Hippocampal formation (tissue), 2 donors: ENCODE measurements at regions not wholly inside any gene's neighbourhood (a gene's known extent, or its start where the extent isn't known, plus 50 kb on each side); places are given as distances from the start of the nearest gene placed in this dataset.

Experiments used
- DNase-seq, 2 donors: peaks; one replicate each; lab custom pipeline; 2025; lab: John Stamatoyannopoulos, UW

GRCh38 chr9:118577121-118577520, 792.1 kb downstream of the BRINP1 start:
- DNase-seq, result no peak

GRCh38 chr9:118578467-118578866, 790.8 kb downstream of the BRINP1 start:
- DNase-seq, result no peak

DNA sequence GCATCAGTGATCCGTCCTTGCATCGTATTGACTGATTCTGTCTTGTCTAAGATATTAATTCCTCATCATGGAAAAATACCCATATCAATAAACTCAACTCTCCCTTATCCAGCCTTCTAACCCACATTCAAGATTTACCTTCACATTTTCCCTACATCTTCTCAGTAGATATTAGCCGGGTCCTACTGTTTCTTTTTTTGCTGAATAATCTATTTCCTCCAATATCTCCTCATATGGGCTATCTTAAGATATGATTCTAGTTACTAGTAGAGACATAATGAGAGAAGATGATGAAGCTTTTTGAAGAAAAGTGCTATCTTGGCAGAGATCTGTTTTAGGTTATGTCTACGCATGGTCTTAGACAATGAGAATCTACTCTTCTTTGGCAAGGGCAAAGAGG, 785.8 kb downstream of the BRINP1 start:
- no peak for DNase-seq

DNA sequence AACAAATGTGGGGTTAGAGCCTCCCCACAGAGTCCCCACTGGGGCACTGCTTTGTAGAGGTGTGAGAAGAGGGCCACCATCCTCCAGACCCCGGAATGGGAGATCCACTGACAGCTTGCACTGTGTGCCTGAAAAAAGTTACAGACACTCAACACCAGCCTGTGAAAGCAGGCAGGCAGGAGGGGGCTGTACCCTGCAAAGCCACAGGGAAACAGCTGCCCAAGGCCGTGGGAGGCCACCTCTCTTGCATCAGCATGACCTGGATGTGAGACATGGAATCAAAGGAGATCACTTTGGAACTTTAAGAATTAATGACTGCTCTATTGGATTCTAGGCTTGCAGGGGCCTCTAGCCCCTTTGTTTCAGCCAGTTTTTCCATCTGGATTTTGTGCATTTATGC, 782.3 kb downstream of the BRINP1 start:
- no peak for DNase-seq

- DNase-seq, result no peak
These were observed 774.8 kb downstream of the BRINP1 start for GRCh38 chr9:118594428-118594827.

GRCh38 chr9:118595719-118596305, 773.4 kb downstream of the BRINP1 start:
- peak; percentile 16 to 63 for DNase-seq

DNA sequence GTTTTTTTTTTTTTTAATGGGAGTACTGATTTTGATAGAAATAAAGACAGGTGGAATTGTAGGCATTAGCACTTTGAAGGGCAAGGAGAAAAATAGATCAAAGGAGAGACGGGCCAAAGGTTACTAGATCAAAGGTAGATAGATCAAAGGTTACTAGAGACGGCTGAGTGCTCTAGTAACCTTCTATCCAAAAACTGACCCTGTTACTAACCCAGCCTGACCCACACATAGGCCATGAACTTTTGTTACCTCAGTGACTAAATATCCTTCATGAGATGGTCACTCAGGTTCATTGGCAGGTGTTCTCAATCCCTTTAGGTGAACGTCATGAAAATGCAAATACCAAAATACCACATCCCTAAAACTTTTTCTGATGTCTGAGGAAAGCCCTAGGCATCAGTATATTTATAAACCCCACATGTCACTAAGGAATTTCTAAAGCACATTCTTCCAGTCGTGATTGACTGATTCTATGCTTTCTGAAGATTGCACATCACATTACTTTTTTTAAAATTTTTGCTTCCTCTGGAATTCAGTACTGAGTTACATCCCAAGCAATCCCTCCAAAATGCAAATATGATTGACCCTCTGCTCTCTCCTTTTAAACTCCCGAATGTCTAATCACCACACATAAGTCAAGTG, 772.7 kb downstream of the BRINP1 start:
- DNase-seq, result no peak

- no peak for DNase-seq
These were observed 762.6 kb downstream of the BRINP1 start for GRCh38 chr9:118606668-118607067.

DNA sequence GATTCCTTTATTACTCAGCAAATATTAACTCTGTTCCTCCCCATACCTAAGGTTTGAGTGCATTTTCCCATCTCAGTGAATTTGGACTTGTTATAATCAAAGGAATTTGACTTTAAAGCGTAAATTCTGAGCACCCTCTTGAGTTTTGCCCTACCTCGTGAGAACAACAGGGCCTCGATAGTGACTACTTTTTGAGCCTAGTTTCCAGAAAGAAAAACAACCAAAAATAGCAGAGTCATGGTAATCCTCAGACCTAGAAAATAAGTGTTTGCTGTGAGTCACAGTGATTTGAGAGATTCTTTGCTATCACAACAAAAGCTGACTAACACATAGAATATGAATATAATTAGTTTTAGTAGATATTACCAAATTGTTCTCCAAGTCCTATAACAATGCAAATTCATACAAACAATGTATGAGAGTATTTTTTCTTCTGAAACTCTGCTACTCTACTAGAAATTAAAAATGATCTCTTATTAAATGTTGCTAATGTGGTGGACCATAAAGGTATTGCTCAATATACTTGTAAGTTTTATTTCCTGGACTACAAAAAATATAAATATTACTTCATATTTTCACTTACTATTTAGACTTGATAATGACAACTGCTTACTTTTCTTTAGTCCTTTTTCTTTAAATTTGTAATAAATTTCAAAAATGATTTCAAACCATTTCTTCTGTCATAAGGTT, 759.7 kb downstream of the BRINP1 start:
- DNase-seq, result no peak

- no peak for DNase-seq
These were observed 757.0 kb downstream of the BRINP1 start for GRCh38 chr9:118612201-118612600.

DNA sequence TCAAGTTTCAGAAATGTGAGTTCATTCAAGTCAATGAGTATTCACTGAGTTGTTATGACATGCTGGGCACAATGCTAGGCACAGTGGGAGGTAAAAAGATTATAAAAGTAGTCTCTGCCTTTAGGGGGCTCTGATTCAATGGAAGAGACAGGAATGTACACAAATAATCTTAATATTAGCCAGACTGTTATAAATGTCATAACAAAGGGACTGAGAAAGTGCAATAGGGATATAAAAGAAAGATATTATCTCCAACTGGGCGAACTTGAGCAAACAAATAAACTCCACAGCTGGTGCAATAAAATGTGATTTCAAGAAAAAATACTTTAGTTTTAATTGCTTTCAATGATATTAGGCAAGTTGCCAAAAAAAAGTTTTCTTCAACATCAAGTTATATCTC, 755.2 kb downstream of the BRINP1 start:
- no peak for DNase-seq

DNA sequence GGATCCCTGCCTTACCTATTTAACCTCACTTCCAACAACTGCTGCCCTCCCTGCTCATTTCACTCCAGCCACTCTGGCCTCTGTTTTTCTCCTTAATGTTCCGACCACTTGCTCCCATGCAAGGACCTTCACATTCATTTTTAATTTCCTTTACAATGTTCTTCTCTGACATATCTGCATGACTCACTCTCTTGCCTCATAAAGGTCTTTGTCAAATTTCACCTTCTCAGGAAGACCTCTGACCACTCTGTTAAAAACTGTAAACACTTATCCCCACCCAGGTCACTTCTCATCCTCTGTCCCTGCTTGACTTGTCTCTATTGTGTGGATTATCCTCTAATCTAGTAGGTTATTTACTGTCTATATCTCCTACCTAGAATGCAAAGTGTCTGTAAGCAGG, 751.2 kb downstream of the BRINP1 start:
- no peak for DNase-seq

GRCh38 chr9:118618849-118619248, 750.4 kb downstream of the BRINP1 start:
- DNase-seq, result no peak

DNA sequence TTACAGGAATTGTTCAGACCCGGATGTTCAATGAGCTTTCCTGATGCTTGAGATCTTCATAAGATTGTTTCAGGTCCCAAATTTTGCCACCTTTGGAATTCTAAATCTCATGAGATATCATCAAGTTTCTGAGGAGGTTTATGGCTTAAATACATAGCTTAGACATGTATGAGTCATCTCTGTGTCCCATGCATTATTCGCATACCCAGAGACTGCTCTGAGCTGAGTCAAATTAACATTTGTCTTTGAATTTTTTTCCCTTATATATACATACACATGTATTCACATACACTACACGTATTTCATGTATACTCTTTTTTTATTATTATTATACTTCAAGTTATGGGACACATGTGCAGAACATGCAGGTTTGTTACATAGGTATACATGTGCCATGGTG, 744.6 kb downstream of the BRINP1 start:
- no peak for DNase-seq

DNA sequence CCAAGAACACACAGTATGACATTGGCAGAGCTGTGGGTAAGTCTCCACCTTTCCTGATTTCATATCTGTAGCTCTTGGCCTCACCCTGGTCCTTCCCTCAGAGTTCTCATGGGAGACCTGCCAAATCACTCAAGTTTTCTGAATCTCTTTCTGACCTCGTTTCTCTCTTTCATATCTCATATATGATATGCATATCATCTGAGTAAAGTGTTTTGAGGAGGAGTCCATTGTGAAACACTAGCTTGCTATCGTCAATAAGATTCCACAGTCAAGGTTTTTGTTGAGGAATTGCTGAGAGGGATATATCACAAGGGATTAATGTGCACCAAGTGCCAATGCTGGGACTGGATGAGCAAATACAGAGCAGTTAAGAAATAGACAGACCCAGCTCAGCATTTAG, 739.2 kb downstream of the BRINP1 start:
- no peak for DNase-seq

GRCh38 chr9:118630931-118631595, 738.2 kb downstream of the BRINP1 start:
- DNase-seq, result no peak

GRCh38 chr9:118631956-118632355, 737.3 kb downstream of the BRINP1 start:
- DNase-seq, result no peak

DNA sequence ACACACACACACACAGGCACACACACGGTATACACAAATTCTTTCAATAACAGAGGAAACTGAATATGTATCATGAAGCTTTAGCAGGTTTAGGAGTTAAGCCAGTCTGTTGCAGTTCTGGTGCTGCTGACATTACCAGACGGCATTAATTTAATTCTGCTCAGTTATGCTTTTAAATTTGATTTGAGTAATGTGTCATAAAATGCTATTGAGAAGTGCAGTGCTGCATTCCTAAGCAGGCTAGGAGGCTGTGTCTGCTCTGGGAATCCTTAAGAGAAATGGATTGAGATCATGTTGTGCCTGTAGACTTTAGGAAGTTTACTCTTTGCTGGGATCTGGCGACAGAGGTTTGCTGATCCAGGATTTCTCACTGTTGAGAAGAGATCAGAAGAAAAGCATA, 733.8 kb downstream of the BRINP1 start:
- no peak for DNase-seq

DNA sequence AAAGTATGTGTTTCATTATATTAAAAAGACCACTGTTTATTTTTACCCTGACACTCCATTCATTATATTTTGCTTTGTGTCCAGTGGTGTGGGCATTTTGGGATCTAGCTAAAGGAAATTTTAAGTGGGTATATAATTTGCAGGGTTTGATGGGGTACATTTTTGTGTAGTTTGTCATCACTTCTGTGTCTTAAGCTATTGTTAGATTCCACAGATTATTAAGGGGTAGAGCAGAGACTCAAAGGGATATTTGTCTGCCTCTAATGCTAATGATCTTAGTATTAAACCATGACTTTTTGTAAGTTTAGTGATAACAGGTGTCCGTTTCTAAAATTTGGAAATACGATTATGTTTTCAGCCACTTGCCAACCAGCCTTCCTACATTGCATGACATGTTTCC, 731.6 kb downstream of the BRINP1 start:
- DNase-seq, result no peak

DNA sequence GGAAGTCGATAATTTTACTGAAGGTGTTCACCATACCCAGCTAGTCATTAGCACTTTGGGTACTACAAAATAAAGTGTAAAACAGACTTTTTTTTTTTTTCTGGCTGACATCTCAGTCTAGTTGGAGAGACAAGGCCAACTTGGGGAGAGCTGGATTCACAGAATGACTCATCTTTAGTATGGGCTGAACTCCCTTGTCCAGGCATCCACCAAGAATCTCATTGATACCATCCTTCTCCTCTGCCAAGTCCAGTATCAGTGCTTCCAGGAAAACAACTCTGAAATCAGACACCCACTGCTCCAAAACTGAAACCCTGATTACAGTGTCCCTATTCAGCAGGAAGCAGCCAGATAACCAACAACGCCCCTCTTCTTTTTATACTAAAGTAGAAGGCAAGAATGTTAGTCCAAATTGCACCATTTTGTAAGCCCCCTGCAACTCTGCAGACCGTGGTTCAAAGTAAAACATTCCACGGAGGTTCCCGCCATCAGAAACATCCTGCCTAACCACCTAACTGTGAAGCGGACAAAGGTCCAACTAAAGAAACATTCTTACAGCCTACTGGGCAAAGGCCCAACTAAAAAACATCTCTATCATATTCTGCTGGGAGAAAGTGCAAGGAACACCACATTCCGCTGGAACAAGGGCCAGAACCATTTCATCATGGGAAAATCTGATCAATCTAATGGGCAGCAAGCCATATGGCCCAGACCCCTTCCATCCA, 728.2 kb downstream of the BRINP1 start:
- DNase-seq, result no peak

- no peak for DNase-seq
These were observed 726.1 kb downstream of the BRINP1 start for GRCh38 chr9:118643118-118643517.

GRCh38 chr9:118644066-118644465, 725.2 kb downstream of the BRINP1 start:
- no peak for DNase-seq
